Islet of Langerhans (tissue), 1 donor: ENCODE measurements at regions not wholly inside any gene's neighbourhood (a gene's known extent, or its start where the extent isn't known, plus 50 kb on each side); places are given as distances from the start of the nearest gene placed in this dataset.

Experiments
- FAIRE-seq: peaks from one replicate; lab custom pipeline; 2011; peaks lifted over from hg19 to GRCh38; lab: Jason Lieb, UNC

- FAIRE-seq: no peak
Observed at GRCh38 chr18:75530566-75531211, 103.2 kb upstream of the SMIM21 start.

- no peak for FAIRE-seq
Observed at GRCh38 chr18:75530118-75530517, 102.6 kb upstream of the SMIM21 start.

GRCh38 chr18:75529394-75529793, 101.9 kb upstream of the SMIM21 start:
- no peak for FAIRE-seq

- no peak for FAIRE-seq
Observed at GRCh38 chr18:75527848-75528685, 100.6 kb upstream of the SMIM21 start.

- no peak for FAIRE-seq
Observed at GRCh38 chr18:75526038-75526437, 98.5 kb upstream of the SMIM21 start.

- FAIRE-seq: no peak
Observed at GRCh38 chr18:75525331-75525730, 97.8 kb upstream of the SMIM21 start.

GRCh38 chr18:75524841-75525240, 97.3 kb upstream of the SMIM21 start:
- FAIRE-seq: no peak

GRCh38 chr18:75524181-75524580, 96.7 kb upstream of the SMIM21 start:
- FAIRE-seq: no peak

GRCh38 chr18:75521816-75522215, 94.3 kb upstream of the SMIM21 start:
- FAIRE-seq: no peak

GRCh38 chr18:75518007-75518406, 90.5 kb upstream of the SMIM21 start:
- FAIRE-seq: no peak

GRCh38 chr18:75517286-75517685, 89.8 kb upstream of the SMIM21 start:
- FAIRE-seq: no peak

- no peak for FAIRE-seq
Observed at GRCh38 chr18:75507636-75508035, 80.1 kb upstream of the SMIM21 start.

- FAIRE-seq: no peak
Observed at GRCh38 chr18:75506913-75507312, 79.4 kb upstream of the SMIM21 start.

GRCh38 chr18:75504469-75504868, 77.0 kb upstream of the SMIM21 start:
- no peak for FAIRE-seq

GRCh38 chr18:75503615-75504014, 76.1 kb upstream of the SMIM21 start:
- FAIRE-seq: no peak

GRCh38 chr18:75502286-75502685, 74.8 kb upstream of the SMIM21 start:
- FAIRE-seq: no peak

- FAIRE-seq: no peak
Observed at GRCh38 chr18:75500545-75500944, 73.0 kb upstream of the SMIM21 start.

- no peak for FAIRE-seq
Observed at GRCh38 chr18:75497576-75498235, 70.2 kb upstream of the SMIM21 start.

GRCh38 chr18:75496151-75496550, 68.6 kb upstream of the SMIM21 start:
- FAIRE-seq: no peak

- no peak for FAIRE-seq
Observed at GRCh38 chr18:75492852-75493251, 65.3 kb upstream of the SMIM21 start.

GRCh38 chr18:75491361-75491760, 63.9 kb upstream of the SMIM21 start:
- no peak for FAIRE-seq

GRCh38 chr18:75489493-75490190, 62.1 kb upstream of the SMIM21 start:
- FAIRE-seq: no peak

- FAIRE-seq: no peak
Observed at GRCh38 chr18:75483662-75484061, 56.2 kb upstream of the SMIM21 start.
